ENCODE measurements at regions not wholly inside any gene's neighbourhood (a gene's known extent, or its start where the extent isn't known, plus 50 kb on each side); places are given as distances from the start of the nearest gene placed in this dataset.
"Not testable (repeated sequence)": the region's sequence is repeated elsewhere in the genome, so short reads cannot be mapped to it uniquely, and the experiment has no call there.

- Histone ChIP-seq H3K4me1 (ENCODE audit: low read length) (peaks cover 19% of the 10 kb centered on the region), H4K20me1 (ENCODE audit: insufficient read depth, low read length) (no peaks in the 10 kb centered on the region)
Measured at GRCh38 chr12:62006076-62006732, 254.0 kb upstream of the USP15 start.

GRCh38 chr12:62008703-62009102 is 251.5 kb upstream of the USP15 start:
- Histone ChIP-seq H3K4me1 (ENCODE audit: low read length) (peaks cover 9% of the 10 kb centered on the region), H3K9ac (ENCODE audit: low read length) (no peak overlapping the region), H2AFZ (ENCODE audit: low read depth, low read length) (no peak overlapping the region), H3K79me2 (ENCODE audit: low read length) (no peaks in the 10 kb centered on the region), H4K20me1 (ENCODE audit: insufficient read depth, low read length) (no peaks in the 10 kb centered on the region), H3K36me3 (replicated peaks; ENCODE audit: low read depth, low read length) (no peaks in the 10 kb centered on the region), H3K27ac (ENCODE audit: low read length) (no peak overlapping the region), H3K4me3 (ENCODE audit: low read length) (no peak overlapping the region), H3K4me2 (ENCODE audit: low read length) (no peak overlapping the region), H3K27me3 (ENCODE audit: low read depth, low read length) (no peaks in the 10 kb centered on the region), H3K9me3 (ENCODE audit: insufficient read depth, low read length) (no peaks in the 10 kb centered on the region)
- TF ChIP-seq EZH2phosphoT487 (IDR thresholded peaks at IDR 0.05; ENCODE audit: low read depth), result no peak
- TF ChIP-seq CTCF (IDR thresholded peaks at IDR 0.05; ENCODE audit: low read depth, low read length), result no peak

More at GRCh38 chr12:62006076-62006732, 254.0 kb upstream of the USP15 start:
- H3K4me3 ChIP-seq (ENCODE audit: low read length), result no peak overlapping the region
- no peaks in the 10 kb centered on the region for H3K9me3 ChIP-seq (ENCODE audit: insufficient read depth, low read length)
- no peak for TF ChIP-seq EZH2phosphoT487 (IDR thresholded peaks at IDR 0.05; ENCODE audit: low read depth)
- peak; percentile 84 for TF ChIP-seq CTCF (IDR thresholded peaks at IDR 0.05; ENCODE audit: low read depth, low read length)
- H3K79me2 ChIP-seq (ENCODE audit: low read length), result no peaks in the 10 kb centered on the region
- no peak overlapping the region for H3K9ac ChIP-seq (ENCODE audit: low read length)
- H3K36me3 ChIP-seq (replicated peaks; ENCODE audit: low read depth, low read length), result no peaks in the 10 kb centered on the region
- no peak overlapping the region for H3K27ac ChIP-seq (ENCODE audit: low read length)
- no peaks in the 10 kb centered on the region for H3K27me3 ChIP-seq (ENCODE audit: low read depth, low read length)
- H3K4me2 ChIP-seq (ENCODE audit: low read length), result no peak overlapping the region
- H2AFZ ChIP-seq (ENCODE audit: low read depth, low read length), result no peak overlapping the region

GRCh38 chr12:62009445-62009844 is 250.8 kb upstream of the USP15 start:
- H3K79me2 ChIP-seq (ENCODE audit: low read length), result no peaks in the 10 kb centered on the region
- no peaks in the 10 kb centered on the region for H3K9me3 ChIP-seq (ENCODE audit: insufficient read depth, low read length)
- no peak overlapping the region for H3K9ac ChIP-seq (ENCODE audit: low read length)
- TF ChIP-seq EZH2phosphoT487 (IDR thresholded peaks at IDR 0.05; ENCODE audit: low read depth) (no peak), CTCF (IDR thresholded peaks at IDR 0.05; ENCODE audit: low read depth, low read length) (no peak)
- H4K20me1 ChIP-seq (ENCODE audit: insufficient read depth, low read length), result no peaks in the 10 kb centered on the region
- peaks cover 4% of the 10 kb centered on the region for H3K4me1 ChIP-seq (ENCODE audit: low read length)
- no peak overlapping the region for H3K4me2 ChIP-seq (ENCODE audit: low read length)
- no peaks in the 10 kb centered on the region for H3K36me3 ChIP-seq (replicated peaks; ENCODE audit: low read depth, low read length)
- no peaks in the 10 kb centered on the region for H3K27me3 ChIP-seq (ENCODE audit: low read depth, low read length)
- no peak overlapping the region for H2AFZ ChIP-seq (ENCODE audit: low read depth, low read length)
- no peak overlapping the region for H3K4me3 ChIP-seq (ENCODE audit: low read length)
- H3K27ac ChIP-seq (ENCODE audit: low read length), result no peak overlapping the region

GRCh38 chr12:62010331-62010906 is 249.8 kb upstream of the USP15 start:
- H3K79me2 ChIP-seq (ENCODE audit: low read length); H3K27ac ChIP-seq (ENCODE audit: low read length); H3K9ac ChIP-seq (ENCODE audit: low read length); H2AFZ ChIP-seq (ENCODE audit: low read depth, low read length); H3K36me3 ChIP-seq (replicated peaks; ENCODE audit: low read depth, low read length); H3K4me2 ChIP-seq (ENCODE audit: low read length); H3K4me1 ChIP-seq (ENCODE audit: low read length); H4K20me1 ChIP-seq (ENCODE audit: insufficient read depth, low read length); H3K9me3 ChIP-seq (ENCODE audit: insufficient read depth, low read length); H3K4me3 ChIP-seq (ENCODE audit: low read length); H3K27me3 ChIP-seq (ENCODE audit: low read depth, low read length): not testable (repeated sequence)

- H3K36me3 ChIP-seq (replicated peaks; ENCODE audit: low read depth, low read length); H2AFZ ChIP-seq (ENCODE audit: low read depth, low read length); H3K27ac ChIP-seq (ENCODE audit: low read length); H3K4me3 ChIP-seq (ENCODE audit: low read length); H4K20me1 ChIP-seq (ENCODE audit: insufficient read depth, low read length); H3K4me2 ChIP-seq (ENCODE audit: low read length); H3K79me2 ChIP-seq (ENCODE audit: low read length); H3K4me1 ChIP-seq (ENCODE audit: low read length); H3K9ac ChIP-seq (ENCODE audit: low read length); H3K9me3 ChIP-seq (ENCODE audit: insufficient read depth, low read length); H3K27me3 ChIP-seq (ENCODE audit: low read depth, low read length): not testable (repeated sequence)
Measured at GRCh38 chr12:62010973-62011372, 249.2 kb upstream of the USP15 start.

All from OCI-LY3 (cell line).